D721Med (cell line): ENCODE measurements at regions not wholly inside any gene's neighbourhood (a gene's known extent, or its start where the extent isn't known, plus 50 kb on each side); places are given as distances from the start of the nearest gene placed in this dataset.
"Not testable (repeated sequence)": the region's sequence is repeated elsewhere in the genome, so short reads cannot be mapped to it uniquely, and the experiment has no call there.

Source experiments
- DNase-seq: peaks from one replicate; pipeline ENCODE4 v3.0.0; 2011; ENCODE audit warnings: low spot score; ENCODE audit not compliant: insufficient read length
- FAIRE-seq: peaks from 2 replicates; lab custom pipeline; 2011; peaks lifted over from hg19 to GRCh38; lab: Jason Lieb, UNC
- CTCF ChIP-seq: IDR thresholded peaks from 2 replicates; pipeline ENCODE4 v1.5.1; 2012; ENCODE audit warnings: mild to moderate bottlenecking, control low read depth; ENCODE audit not compliant: insufficient read depth; ENCODE audit errors: missing control alignments

- TF ChIP-seq CTCF, result no peak
- FAIRE-seq, result no peak
Observed at GRCh38 chr16:63655846-63656245, 1466.0 kb downstream of the CDH11 start.

GRCh38 chr16:63653044-63653839 lies 1468.6 kb downstream of the CDH11 start:
- FAIRE-seq, result no peak
- DNase-seq, result no peak
- TF ChIP-seq CTCF, result no peak

More at GRCh38 chr16:63655846-63656245, 1466.0 kb downstream of the CDH11 start:
- no peak for DNase-seq

- no peak for DNase-seq
Observed at GRCh38 chr16:63652091-63652490, 1469.8 kb downstream of the CDH11 start.

GRCh38 chr16:63650550-63650949 lies 1471.3 kb downstream of the CDH11 start:
- TF ChIP-seq CTCF, result no peak
- DNase-seq (no peak), FAIRE-seq (no peak)

More at GRCh38 chr16:63652091-63652490, 1469.8 kb downstream of the CDH11 start:
- TF ChIP-seq CTCF, result no peak
- FAIRE-seq, result no peak

- not testable (repeated sequence) for DNase-seq, FAIRE-seq
Observed at GRCh38 chr16:63633706-63634445, 1488.0 kb downstream of the CDH11 start.

- TF ChIP-seq CTCF, result no peak
- FAIRE-seq (no peak), DNase-seq (no peak)
Observed at GRCh38 chr16:63629272-63629671, 1492.6 kb downstream of the CDH11 start.

- no peak for TF ChIP-seq CTCF
- FAIRE-seq, result no peak
Observed at GRCh38 chr16:63628812-63629211, 1493.1 kb downstream of the CDH11 start.

More at GRCh38 chr16:63628812-63629211, 1493.1 kb downstream of the CDH11 start:
- no peak for DNase-seq
